HG03045 (cell line): ENCODE measurements at regions not wholly inside any gene's neighbourhood (a gene's known extent, or its start where the extent isn't known, plus 50 kb on each side); places are given as distances from the start of the nearest gene placed in this dataset.
"Not testable (repeated sequence)": the region's sequence is repeated elsewhere in the genome, so short reads cannot be mapped to it uniquely, and the experiment has no call there.

Source experiments
- ATAC-seq: cut with Tn5 transposase; IDR thresholded peaks from one replicate; pipeline ENCODE4 v1.9.1; 2021; ENCODE audit warnings: mild to moderate bottlenecking, moderate library complexity; ENCODE audit not compliant: unreplicated experiment

DNA sequence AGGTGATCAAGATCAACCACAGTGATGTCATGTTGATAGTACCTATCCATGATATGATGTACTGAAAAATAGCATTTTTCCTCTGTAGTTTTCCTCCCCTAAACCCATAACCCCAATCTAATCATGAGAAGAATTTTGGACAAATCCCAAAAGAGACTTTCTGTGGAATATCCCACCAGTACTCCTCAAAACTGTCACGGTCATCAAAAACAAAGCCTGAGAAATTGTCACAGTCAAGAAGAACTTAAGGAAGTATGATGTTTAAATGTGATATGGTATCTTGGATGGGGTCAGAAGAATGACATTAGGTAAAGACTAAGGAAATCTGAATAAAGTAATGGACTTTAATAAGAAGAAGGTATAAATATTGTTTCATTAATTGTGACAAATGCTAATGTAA, 248.8 kb downstream of the RMST start:
- ATAC-seq, result no peak

DNA sequence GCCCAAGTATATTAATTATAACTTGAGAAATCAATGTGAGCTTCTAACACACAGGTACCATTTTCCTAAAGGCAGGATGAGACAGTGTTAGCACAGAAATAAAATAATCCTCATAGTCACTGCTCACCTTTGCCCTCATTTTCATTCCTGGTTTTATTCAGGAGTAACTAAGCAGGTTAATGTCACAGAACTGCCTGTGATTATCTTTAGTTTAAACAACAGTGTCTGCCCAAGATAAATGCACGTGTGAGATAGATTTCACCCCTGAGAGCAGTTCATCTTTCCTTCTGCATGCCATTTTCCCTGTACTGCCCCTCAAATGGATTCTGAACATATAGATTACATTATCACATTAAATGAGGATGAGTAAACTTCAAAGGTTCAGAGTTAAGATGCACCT, 250.7 kb downstream of the RMST start:
- ATAC-seq, result no peak

DNA sequence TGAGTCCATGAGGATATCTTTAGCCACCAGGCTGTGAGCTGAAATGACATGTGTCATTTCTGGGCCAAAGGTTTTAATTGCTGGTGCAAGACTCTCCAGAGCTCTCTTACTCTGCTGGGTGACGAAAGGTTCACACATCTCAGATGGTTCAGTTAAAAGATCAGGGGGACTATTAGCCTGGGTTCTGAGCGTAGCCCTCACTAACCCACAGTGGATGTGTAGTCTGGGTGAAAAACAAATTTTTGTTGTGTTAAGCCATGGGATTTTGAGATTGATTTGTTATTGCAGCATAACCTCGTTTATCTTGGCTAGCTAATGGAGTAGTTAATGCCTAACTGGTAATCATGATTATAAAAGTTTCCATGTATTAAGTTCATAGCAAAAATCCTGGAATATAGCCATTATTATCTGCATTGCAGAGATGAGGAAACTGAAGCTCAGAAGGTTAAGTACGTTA, 251.5 kb downstream of the RMST start:
- no peak for ATAC-seq

DNA sequence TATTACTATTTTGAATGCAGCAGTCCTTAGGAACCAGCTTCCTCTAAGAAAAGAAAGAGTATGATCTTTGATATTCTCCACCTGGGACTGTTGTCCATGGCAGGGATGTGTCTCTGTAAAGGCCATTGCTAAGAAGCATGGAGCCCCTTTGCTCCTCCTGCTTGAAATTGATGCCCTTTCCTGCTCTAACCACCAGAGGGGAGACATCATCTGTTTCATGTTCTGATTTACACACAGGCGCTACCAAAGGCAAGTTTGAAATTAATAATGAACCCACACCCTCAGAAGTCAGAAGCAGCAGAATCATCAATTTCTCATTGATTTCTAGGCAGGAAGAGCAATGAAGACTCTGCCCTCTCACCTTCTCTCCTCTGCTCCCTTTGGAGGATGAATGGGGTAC, 253.8 kb downstream of the RMST start:
- ATAC-seq, result no peak

DNA sequence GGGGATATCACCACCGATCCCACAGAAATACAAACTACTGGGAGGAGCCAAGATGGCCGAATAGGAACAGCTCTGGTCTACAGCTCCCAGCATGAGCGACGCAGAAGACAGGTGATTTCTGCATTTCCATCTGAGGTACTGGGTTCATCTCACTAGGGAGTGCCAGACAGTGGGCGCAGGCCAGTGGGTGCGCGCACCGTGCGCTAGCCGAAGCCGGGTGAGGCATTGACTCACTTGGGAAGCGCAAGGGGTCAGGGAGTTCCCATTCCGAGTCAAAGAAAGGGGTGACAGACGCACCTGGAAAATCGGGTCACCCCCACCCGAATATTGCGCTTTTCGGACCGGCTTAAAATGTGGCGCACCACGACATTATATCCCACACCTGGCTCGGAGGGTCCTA, 261.2 kb downstream of the RMST start:
- ATAC-seq, result not testable (repeated sequence)

DNA sequence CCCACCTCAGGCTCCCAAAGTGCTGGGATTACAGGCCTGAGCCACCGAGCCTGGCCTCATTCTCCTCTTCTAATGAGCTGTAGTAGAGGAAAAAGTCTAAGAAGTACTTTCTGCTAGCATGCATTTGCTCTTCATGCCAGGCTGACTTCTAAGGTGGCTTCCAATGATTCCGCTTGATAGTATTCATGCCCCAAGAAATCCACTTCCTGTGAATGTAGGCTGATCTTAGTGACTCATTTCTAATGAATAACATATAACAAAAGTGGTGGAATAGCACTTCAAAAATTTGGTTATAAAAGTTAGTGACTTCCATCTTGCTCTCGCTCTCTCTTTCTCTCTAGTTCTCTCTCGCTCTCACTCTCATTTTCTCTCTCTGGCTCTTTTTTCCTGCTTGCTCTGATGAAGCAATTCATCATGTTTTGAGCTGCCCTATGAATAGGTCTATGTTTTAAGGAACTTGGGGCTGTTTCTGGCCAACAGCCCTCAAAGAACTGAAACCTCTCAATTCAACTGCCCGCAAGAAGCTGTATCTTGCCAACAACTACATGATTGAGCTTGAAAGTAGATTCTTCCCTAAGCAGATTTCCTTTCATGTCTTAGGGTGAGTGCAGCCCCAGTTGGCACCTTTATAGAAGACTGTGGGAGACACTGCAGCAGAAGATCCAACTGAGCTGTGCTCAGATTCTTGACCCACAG, 282.9 kb downstream of the RMST start:
- ATAC-seq, result no peak

DNA sequence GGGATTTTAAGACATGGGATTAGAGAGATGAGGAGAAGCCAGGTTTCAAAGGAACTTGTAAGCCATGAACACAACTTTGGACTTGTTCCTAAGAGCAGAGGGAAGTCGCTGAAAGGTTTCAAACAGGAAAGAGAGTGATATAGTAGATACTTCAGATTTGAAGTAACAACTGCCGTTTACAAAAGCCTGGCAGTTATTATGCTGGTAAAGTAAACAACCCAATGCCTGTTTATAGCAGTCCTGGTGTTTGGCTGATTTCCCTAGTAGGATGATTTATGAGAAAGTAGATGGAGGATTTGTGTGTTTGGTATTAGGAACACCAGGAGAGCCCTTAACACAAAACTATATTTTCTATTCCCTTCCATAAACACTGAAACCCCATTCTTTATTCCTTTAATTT, 285.7 kb downstream of the RMST start:
- ATAC-seq, result no peak

DNA sequence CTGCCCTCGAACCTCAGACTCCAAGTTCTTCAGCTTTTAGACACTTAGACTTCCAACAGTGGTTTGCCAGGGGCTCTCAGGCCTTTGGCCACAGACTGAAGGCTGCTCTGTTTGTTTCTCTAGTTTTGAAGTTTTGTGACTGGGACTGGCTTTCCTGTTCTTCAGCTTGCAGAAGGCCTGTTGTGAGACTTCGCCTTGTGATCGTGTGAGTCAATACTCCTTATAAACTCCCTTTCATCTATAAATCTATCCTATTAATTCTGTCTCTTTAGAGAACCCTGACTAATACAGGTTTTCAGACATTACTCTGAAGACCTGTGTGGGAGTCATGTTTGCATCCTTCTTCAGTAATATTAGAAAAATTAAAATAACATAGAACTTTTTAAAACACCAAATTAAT, 289.1 kb downstream of the RMST start:
- ATAC-seq, result no peak

DNA sequence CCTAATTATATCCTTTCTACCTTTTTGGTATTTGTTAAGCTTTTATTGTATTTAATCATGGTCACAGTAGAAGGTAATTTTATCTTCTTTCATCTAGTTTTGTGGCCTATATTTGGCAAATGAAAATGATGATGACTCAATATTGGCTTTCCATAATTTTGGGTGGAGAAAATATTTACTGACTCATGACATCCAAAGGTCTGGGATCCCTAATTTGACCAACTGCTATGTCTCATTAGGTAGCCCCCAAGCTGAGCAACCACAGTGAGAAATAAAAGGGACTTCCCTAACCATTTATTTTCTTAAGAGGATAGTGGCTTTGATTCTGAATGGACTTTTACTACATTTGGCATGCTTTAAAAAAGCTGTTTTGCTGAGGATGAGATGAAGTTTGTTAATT, 289.5 kb downstream of the RMST start:
- ATAC-seq, result no peak

DNA sequence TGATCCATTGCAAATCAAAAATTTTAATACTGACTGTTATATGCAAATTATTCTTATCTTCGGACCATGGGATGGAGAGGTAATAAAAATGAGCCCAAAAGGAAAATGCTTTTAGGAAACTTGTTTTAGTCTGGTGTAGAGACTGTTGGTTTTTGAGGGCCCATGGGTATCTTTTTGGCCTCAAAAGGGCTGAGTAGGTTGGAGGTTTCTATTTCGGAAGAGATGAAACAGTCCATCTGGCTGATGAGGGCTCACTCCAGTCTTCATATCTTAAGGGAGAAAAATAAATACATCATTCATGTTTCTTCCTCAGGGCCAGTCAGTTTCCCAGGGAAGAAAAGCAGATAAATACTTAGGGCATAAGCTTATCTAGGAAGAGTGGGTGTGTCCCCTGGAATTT, 290.7 kb downstream of the RMST start:
- no peak for ATAC-seq

DNA sequence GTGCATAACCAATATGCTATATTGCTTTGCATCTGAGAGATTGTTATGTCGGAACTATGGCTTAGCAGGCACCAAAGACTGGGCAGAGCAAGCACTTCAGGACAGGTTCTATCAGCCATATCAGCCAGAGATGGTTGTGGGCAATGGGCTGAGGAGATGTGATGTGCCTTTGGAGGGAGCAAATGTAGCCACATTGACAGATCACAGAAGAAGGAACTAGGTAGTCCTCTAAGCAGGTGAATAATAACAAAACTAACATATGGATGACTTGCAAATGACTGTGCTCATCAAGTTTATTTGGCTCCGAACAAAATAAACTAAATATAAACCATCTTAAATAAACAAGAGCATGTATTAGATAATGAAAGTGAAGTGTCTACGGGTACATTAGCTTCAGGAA, 291.7 kb downstream of the RMST start:
- ATAC-seq, result no peak

DNA sequence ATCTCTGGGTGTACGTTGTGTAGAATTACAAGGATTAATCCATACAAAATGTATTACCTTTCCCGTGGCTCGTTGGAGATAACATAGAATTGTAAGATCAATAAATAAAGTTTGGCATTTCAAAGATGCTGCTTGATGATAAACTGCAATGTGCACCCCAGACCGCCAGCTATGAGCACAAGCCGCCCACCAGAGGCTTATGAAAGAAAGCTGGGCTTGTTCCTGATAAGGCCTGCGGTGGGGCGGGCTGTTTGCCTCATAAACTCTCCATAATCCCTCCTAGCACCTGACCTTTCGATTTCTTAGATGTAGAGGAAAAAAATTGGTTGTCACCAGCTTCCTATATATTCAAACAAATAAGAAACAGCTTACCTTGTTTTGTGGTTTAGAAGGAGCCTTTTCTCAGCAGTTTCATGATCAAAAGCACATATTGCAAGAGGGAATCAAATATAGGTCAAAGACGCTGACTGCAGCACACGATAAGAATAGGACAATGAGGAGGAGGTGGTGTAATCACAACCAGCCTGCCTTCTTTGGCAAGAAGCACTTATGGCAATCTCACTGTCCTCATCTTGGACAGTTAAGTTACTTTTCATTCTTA, 293.6 kb downstream of the RMST start:
- no peak for ATAC-seq

DNA sequence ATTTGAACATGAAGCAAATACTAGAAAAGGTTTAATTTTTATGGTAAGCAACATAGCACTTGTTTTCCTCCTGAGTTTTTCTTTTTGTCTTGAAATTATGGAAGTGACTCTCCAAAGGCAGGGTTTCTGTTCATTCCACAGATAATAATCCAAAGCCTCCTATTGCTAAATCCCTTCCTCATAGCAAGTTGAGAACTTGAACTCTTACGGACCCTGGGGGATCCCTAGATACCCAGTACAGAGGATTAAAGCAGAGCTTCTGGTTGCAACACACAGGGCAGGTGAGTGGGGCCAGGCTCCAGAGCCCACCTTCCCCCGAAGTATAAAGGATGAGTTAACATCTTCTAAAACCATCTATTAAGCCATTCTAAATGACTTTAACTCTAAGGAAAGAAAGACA, 294.1 kb downstream of the RMST start:
- no peak for ATAC-seq

DNA sequence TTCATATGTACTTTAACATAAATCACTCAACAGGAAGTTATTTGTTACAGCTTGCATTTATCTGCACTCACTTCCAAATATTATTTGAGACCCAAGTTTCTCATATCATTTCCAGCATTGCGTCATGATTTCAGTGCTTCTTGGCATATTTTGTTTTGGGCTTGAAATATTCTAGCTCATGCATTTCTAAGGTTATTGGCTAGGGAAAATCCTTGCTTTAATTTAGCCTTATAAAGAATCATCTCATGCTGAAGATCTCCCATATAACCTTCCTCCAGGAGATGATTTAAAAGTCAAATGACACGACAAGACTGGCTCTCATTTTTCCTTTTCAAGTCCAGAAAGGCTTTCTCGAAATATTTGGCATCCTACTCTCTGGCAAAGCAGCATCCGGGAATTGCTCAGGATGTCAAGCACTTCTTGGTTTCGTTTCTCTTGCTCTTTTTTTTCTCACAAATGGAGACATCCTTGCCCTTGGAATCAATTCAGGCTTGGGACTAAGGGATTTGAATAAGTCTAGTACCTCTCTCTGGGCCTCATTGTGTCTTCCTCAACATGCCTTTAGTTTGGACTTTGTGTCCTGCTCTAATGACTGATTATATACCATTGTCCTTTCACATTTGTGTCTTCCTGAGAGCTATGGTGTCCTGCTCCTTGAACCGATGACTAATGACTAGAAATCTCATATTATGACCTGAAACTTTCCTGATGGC, 295.0 kb downstream of the RMST start:
- ATAC-seq, result no peak

DNA sequence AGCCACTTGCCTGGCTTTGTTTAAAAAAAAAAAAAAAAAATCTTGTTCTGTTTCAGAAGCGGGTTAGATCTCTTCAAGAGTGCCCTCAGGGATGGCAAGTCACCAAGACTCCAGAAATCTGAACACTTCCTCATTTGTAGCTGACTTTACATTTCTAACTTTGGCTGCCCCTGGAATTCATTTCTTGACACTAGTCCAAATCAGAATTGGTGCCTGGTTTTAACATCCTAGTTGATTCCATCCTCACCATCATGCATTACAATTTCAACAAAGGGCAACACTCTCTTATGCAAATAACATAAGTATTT, 295.5 kb downstream of the RMST start:
- no peak for ATAC-seq

DNA sequence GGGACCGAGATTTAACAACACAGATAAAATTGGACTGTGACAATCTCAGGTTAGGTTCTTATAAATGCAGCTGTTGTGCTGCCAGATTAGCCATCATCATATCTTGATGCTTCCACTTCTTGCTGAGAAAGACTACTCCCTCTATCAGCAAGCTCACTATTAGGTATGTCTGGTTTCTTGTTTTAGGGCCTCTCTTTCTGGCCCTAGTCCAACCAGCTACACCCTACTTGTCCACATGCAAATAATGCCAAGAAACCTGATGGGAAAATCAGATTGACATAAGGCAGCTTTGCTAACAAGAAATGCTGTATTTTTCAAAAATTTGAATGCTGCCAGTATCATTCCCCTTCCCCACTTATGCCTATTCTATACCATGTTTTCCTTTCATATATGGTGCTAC, 296.0 kb downstream of the RMST start:
- ATAC-seq, result no peak

DNA sequence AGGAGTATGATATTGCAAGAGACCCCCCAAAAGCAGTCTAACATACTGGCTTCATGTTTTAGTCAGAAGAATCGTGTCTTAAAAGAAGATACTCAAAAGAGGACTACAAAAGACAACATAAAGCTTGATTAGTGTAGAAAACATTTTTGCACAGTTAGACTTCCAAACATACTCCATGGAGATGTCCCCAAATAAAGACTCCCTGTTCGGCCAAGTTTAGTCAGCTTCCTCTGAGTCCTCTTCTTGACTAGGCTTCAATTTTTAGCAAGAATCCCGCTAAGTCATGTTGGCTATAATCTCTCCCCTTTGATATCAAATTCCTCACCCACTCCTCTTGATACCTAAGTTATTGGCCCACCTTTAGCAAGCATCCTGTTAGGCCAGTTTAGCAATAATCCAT, 298.0 kb downstream of the RMST start:
- no peak for ATAC-seq

DNA sequence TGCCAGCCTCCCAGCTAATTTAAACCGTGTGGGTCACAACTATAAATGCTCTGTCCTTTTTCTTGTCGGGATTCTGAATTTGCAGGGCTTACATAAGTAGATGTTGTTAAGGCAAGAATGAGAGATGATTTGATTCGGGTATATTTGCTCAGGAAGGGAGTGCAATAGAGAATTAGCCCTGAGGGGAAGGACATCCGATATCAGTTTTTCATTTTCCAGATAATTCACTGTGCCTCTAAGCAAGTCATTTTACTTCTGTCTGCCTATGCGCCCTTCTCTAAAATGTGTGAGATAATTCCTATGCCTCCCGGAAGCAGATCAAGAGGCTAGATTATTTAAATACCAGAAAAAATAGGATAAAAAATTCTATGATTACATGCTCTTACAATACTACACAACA, 300.5 kb downstream of the RMST start:
- ATAC-seq, result no peak

DNA sequence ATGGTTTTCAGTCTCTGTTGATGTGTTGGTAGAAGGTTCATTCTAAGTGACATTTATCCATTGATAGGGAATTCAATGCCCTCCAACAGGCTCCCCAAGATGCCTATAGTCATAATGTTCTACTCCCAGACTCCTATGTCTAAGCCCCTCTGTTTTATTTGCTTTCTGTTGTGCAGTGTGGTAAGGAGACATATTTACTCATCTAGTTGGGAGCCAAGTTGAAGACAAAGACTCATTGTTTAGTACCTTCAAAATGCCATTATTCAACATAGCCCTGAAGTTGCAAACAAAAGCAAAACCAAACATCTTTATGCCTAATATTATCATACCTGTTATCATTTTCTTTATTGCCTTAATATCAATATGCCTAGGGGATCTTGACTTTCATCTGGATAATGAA, 302.1 kb downstream of the RMST start:
- no peak for ATAC-seq

DNA sequence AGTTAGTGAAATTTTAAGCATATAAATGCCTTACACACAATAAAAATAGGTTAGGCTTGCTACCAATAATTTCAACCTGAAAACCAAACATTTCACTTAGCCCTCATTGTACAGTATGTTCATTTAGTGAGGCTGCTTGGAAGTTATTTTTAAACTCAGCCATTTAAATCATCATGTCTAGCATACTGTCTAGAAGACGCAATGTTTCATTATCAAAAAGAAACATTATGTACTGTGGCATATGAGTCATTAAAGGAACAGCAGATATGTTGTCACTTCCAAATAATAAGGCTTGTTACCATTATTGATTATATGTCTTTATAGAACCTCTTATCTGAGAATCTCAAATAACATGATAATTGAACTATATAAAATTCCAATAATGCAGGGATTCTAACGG, 304.7 kb downstream of the RMST start:
- no peak for ATAC-seq

DNA sequence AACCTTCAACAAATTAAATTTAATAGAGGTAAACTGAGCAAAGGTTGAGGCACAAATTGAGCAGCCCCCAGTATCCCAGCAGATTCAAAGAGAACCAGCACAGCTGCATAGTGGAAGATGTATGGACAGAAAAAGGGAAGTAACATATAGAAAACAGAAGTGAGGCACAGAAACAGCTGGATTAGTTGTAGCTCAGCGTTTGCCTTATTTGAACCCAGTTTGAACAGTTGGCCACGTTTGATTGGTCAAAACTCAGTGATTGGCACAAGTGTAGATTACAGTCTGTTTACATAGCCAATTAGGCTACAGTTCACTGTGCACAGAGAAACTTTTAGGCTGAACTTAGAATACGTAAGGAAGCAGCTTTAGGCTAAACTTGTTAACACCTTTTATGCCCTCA, 315.5 kb downstream of the RMST start:
- no peak for ATAC-seq

DNA sequence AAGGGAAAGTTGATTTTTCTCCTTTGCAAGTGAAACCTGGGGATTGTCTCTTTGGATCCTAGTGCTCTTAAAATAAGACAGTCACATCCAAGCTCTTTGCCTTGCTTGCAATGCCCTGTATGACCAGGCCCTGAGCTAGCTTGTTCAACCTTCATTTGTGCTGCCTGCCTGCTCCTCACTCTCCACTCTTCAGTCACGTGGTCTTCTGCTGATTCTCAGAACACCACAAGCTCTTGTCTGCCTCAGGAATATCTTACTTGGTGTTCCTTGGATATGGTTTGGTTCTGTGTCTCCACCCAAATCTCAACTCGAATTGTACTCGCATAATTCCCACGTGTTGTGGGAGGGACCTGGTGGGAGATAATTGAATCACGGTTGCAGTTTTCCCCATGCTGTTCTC, 318.7 kb downstream of the RMST start:
- ATAC-seq, result no peak

DNA sequence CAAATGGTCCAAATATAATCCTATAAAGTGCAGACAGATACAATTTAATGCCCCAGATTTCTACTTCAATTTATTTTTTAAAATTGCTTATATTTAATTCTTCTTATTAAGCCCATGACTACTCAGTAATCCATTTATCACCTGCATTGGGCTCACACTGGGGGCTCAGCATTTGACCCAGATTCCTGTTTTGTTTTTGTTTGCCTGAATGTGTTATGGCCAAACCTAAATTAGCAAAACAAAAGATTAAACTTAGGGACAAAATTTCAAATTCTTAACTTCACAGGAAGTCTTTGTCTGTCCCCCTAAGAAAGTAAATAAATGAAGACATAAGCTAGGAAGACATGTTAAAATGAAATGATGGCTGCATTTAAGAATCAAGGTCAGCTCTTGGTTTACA, 322.3 kb downstream of the RMST start:
- ATAC-seq, result no peak
